Heart left ventricle (tissue), 13 donors: ENCODE measurements at regions not wholly inside any gene's neighbourhood (a gene's known extent, or its start where the extent isn't known, plus 50 kb on each side); places are given as distances from the start of the nearest gene placed in this dataset.

ENCODE experiments used
- CTCF ChIP-seq, 12 donors: fragments of 200-600 bp; sonication (generic) in 4 of 12; IDR thresholded peaks; one replicate each; pipeline versions ENCODE4 v1.5.0 to v1.8.0; 2018 to 2022; ENCODE audit warnings: antibody characterized with exemption in 12 of 12, mild to moderate bottlenecking in 5 of 12
- POLR2A ChIP-seq, 2 donors: fragments of 450-650 bp; IDR thresholded peaks; one replicate each; pipeline ENCODE4 v1.6.1; 2017; ENCODE audit warnings: antibody characterized with exemption in 2 of 2, mild to moderate bottlenecking in 2 of 2, moderate library complexity in 2 of 2
- donor health status: ischemic (EF 13 %, LVEDD 7.1; RV severe dilation, severe dysfunction).
- donor health status: DM: no; HTN: yes; CAD: no.
- donor health status: DM: no; HTN: no; CAD: no.
- donor health status: ischemic (EF 25% LVEDD 6.9; RV normal size, moderate dysfunction).
- donor health status: ischemic (EF 25% LVEDD 5.7; RV mildly dilated, moderate dysfunction).
- donor health status: ischemic (EF 35%, LVEDD 5.7; RV mildly dilated, moderate dysfunction).
- donor health status: nonischemic (EF 11% LVEDD 7.7; RV severe dilation, severe dysfunction).
- donor health status: DM: yes; HTN: yes; CAD: no.
- donor health status: PGD.
- donor health status: ischemic (EF 29% LVEDD 5.4; RV normal size, mild dysfunction).
- donor health status: nonischemic (EF 23%, LVEDD 6.1; RV moderate dilation, normal function).

DNA sequence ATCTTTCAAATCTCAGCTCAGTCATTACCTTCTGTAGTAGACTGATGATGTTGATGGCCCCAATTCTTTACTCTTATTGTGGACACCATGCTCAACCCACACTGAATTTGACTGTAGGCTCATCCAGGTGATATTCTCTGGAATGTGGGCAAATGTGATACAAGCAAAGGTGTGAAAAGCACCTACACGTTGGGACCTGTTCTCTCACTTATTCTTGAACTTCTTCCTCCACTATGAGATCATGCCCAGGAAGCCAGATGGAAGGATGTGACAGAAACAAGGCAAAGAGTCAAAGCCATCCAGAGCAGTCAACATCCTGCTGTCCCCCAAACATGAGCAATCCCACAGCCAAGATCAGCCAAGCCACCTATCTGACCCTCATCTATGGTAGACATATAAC lies 471.2 kb upstream of the UBE2E2 start:
- no peak for TF ChIP-seq POLR2A (IDR thresholded peaks at IDR 0.05)
- TF ChIP-seq CTCF (IDR thresholded peaks at IDR 0.05) = no peak
